CD4-positive, alpha-beta T cell treated with Interleukin-10 for 1 hour (primary cell): ENCODE measurements at regions not wholly inside any gene's neighbourhood (a gene's known extent, or its start where the extent isn't known, plus 50 kb on each side); places are given as distances from the start of the nearest gene placed in this dataset.
"Not testable (repeated sequence)": the region's sequence is repeated elsewhere in the genome, so short reads cannot be mapped to it uniquely, and the experiment has no call there.

Experiments used
- DNase-seq: peaks from one replicate; pipeline ENCODE4 v3.0.0-alpha.2; 2020

GRCh38 chr16:48814994-48815393 is 205.0 kb upstream of the N4BP1 start:
- DNase-seq, result no peak

- DNase-seq, result no peak
These were observed 203.5 kb upstream of the N4BP1 start for GRCh38 chr16:48813485-48813884.

DNA sequence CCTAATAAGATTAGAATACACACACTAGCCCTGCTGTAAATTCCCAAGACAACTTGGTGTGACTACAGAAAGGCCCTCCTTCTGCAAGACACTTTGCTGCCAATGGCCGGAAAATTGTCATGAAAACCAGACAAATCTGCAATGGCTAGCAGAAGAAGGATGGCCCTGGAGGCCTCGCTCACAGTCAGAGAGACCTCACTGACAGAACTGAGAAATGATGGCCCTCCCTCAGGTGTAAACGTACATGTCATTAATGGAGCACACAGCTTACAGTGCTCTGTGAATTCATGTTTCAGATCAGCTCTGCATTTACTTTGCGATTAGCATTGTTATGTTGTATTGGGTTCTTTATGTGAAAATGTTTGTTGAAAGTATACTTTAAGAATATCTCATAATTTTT is 202.9 kb upstream of the N4BP1 start:
- no peak for DNase-seq

DNA sequence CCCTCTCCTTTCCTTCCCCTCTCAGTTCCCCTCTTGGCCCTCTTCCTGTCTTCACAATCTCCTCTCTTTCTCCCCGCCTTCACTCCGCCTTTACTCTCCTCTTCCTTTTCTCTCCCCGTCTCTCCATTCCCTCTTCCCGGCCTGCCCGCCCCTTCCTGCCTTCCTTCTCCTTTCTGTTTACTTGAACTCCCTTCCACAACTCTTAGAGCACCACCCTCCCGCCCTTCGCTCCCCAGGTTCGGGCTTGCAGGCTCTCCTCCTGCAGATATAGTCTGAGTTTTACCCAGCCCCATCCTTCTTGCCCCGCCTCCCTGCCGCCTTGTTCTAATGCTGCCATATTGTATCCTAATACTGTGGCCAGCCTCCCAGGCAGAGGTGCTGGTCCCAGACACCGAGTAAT is 201.5 kb upstream of the N4BP1 start:
- DNase-seq, result no peak

GRCh38 chr16:48810803-48811453 is 200.9 kb upstream of the N4BP1 start:
- DNase-seq, result no peak

- no peak for DNase-seq
These were observed 200.4 kb upstream of the N4BP1 start for GRCh38 chr16:48810436-48810802.

- no peak for DNase-seq
These were observed 180.2 kb upstream of the N4BP1 start for GRCh38 chr16:48790151-48790550.

- DNase-seq, result no peak
These were observed 178.5 kb upstream of the N4BP1 start for GRCh38 chr16:48788475-48788874.

DNA sequence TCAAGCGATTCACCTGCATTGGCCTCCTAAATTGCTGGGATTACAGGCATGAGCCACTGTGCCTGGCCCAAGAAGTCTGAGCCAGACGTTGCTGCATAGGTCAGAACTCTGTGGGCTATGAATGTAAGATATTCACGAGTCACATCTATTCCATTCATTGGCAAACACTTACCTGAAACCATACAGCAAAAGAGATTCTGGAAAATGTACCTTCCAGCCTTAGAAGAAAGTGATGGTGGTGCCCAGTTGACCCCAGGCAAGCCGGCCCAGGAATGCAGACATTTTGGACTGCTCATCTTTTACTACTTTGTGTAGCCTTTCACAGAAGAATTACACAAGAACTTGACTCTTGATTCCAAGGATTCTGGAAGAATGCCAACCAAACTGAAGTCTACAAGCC is 135.6 kb upstream of the N4BP1 start:
- DNase-seq, result no peak

GRCh38 chr16:48740964-48741363 is 131.0 kb upstream of the N4BP1 start:
- no peak for DNase-seq

DNA sequence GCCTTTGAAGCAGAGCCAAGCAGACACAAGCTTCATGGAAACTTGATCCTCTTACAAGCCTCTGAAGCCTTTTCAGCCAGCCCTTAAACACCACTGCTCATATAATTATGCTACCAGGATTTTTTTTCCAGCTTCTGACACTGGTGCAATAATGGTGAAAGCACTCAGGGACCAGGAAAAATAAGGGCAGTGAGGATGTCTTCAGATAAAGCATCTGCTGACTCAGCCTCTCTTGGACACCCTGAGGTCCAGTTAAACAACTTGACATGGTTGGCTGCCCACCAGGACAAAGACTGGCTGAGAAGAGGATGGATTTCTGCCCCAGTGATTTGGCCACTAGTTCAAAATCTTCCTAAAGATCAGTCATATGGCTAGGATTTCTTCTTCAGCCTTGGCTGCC is 124.2 kb upstream of the N4BP1 start:
- DNase-seq, result no peak

DNA sequence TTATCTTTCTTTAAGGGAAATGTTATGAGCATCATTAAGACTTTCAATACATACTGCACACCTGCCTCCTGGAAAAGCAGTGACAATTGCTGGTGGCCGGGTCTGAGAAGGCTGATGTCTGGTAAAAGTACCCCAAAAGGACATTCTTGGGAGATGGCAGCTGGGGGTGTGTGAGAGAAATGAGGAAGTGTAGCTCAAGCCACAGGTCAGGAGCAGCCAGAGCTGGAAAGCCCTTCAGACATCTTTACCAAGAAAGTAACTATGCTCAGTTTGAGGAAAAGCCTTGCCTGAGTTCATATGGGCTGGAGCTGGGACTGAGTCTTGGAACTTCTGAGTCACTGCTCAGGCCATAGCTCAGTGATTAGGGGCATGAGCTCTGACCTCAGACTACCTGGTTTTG is 94.7 kb upstream of the N4BP1 start:
- DNase-seq, result no peak

GRCh38 chr16:48687421-48688038 is 77.5 kb upstream of the N4BP1 start:
- DNase-seq, result peak; percentile 25

DNA sequence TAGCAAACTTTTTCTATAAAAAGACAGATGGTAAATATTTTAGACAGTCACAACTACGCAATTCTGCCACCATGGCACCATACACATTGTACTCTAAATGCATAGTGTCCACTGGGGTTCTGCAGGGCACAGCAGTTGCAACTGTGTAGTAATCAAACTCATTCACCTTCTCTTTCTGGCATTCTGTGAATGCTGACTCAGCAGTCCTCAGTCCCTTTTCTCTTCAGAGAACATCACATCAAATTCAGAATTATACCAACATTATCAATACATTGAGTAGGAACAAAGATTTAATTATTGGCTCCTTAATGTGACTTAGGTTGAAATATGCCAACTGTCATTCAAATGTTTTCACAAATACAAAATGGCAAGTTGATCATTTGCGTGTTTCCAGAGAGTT is 74.2 kb upstream of the N4BP1 start:
- no peak for DNase-seq

- DNase-seq, result no peak
These were observed 73.0 kb upstream of the N4BP1 start for GRCh38 chr16:48682971-48683370.

GRCh38 chr16:48681520-48681919 is 71.5 kb upstream of the N4BP1 start:
- no peak for DNase-seq

DNA sequence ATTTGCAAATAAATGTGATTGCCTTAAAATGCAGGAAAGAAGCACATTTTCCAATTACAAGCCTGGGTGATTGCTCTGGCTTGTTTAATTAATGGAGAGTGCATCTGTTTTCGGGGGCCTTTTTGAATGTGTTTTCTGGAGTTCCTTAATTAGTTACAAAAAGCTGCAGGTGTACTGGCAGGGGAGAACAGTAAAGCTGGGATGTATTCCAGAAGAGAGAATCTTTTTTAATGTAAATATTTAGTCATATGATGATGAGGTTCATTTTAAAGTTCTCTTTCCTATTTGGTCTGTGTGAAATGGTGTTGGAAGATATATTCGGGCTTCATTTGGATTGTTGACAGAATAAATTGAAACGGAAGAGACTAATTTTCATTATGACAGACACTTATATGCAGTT is 70.9 kb upstream of the N4BP1 start:
- no peak for DNase-seq

- no peak for DNase-seq
These were observed 66.9 kb upstream of the N4BP1 start for GRCh38 chr16:48676836-48677235.

DNA sequence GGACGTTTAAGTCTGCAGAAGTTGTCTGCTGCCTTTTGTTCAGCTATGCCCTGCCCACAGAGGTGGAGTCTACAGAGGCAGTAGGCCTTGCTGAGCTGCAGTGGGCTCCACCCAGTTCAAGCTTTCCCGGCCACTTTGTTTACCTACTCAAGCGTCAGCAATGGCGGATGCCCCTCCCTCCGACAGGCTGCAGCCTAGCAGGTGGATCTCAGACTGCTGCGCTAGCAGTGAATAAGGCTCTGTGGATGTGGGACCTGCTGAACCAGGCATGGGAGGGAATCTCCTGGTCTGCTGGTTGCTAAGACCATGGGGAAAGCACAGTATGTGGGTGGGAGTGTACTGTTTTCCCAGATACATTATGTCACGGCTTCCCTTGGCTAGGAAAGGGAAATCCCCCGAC is 58.2 kb upstream of the N4BP1 start:
- DNase-seq, result not testable (repeated sequence)

DNA sequence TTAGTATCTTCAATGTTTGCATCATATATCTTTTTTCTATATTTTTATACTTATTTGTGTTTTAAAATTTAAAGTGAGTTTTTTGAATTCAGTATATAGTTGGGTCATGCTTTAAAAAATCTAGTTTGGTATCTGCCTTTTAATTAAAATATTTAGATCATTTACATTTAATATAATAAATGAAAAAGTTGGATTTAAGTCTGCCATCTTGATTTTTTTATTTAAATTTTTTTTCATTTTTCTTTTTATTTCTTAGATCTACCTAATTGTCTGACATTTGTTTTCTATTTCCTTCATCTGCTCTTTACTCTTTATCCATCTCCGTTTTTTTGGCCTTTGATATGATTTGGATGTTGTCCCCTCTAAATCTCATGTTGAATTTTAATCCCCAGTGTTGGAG is 50.0 kb upstream of the N4BP1 start:
- no peak for DNase-seq
